CD4-positive, alpha-beta T cell treated with Interleukin-21 for 1 hour (primary cell): ENCODE measurements at regions not wholly inside any gene's neighbourhood (a gene's known extent, or its start where the extent isn't known, plus 50 kb on each side); places are given as distances from the start of the nearest gene placed in this dataset.
"Not testable (repeated sequence)": the region's sequence is repeated elsewhere in the genome, so short reads cannot be mapped to it uniquely, and the experiment has no call there.

Experiments
- DNase-seq: peaks from one replicate; pipeline ENCODE4 v3.0.0-alpha.2; 2020

GRCh38 chr9:15032860-15033259 is 122.6 kb upstream of the FREM1 start:
- no peak for DNase-seq

GRCh38 chr9:15021146-15021545 is 110.9 kb upstream of the FREM1 start:
- no peak for DNase-seq

GRCh38 chr9:15018096-15018637 is 107.9 kb upstream of the FREM1 start:
- no peak for DNase-seq

- no peak for DNase-seq
These were observed 100.4 kb upstream of the FREM1 start for GRCh38 chr9:15010581-15010980.

- no peak for DNase-seq
These were observed 97.5 kb upstream of the FREM1 start for GRCh38 chr9:15007698-15008097.

GRCh38 chr9:14994738-14995137 is 84.5 kb upstream of the FREM1 start:
- no peak for DNase-seq

GRCh38 chr9:14993901-14994554 is 83.8 kb upstream of the FREM1 start:
- peak; percentile 48 for DNase-seq

- peak; percentile 57 for DNase-seq
These were observed 83.0 kb upstream of the FREM1 start for GRCh38 chr9:14993061-14993800.

- DNase-seq = no peak
These were observed 82.3 kb upstream of the FREM1 start for GRCh38 chr9:14992516-14992915.

GRCh38 chr9:14992081-14992480 is 81.9 kb upstream of the FREM1 start:
- peak; percentile 59 for DNase-seq

GRCh38 chr9:14990647-14991046 is 80.4 kb upstream of the FREM1 start:
- not testable (repeated sequence) for DNase-seq

- DNase-seq = no peak
These were observed 79.6 kb upstream of the FREM1 start for GRCh38 chr9:14989811-14990210.

- DNase-seq = not testable (repeated sequence)
These were observed 79.1 kb upstream of the FREM1 start for GRCh38 chr9:14989336-14989735.

- DNase-seq = no peak
These were observed 77.6 kb upstream of the FREM1 start for GRCh38 chr9:14987858-14988257.

GRCh38 chr9:14985419-14985818 is 75.2 kb upstream of the FREM1 start:
- no peak for DNase-seq

- no peak for DNase-seq
These were observed 73.4 kb upstream of the FREM1 start for GRCh38 chr9:14983599-14983998.

- no peak for DNase-seq
These were observed 71.2 kb upstream of the FREM1 start for GRCh38 chr9:14981291-14981950.

GRCh38 chr9:14978022-14979000 is 68.1 kb upstream of the FREM1 start:
- no peak for DNase-seq

GRCh38 chr9:14967450-14968321 is 57.5 kb upstream of the FREM1 start:
- DNase-seq = no peak

GRCh38 chr9:14962193-14962882 is 52.1 kb upstream of the FREM1 start:
- no peak for DNase-seq
